GM12875 (cell line): ENCODE measurements at regions not wholly inside any gene's neighbourhood (a gene's known extent, or its start where the extent isn't known, plus 50 kb on each side); places are given as distances from the start of the nearest gene placed in this dataset.

Source experiments
- H3K4me3 ChIP-seq: one replicate; pipeline ENCODE4 v1.5.1; 2011; ENCODE audit warnings: low read depth, low read length, control low read depth
- CTCF ChIP-seq: IDR thresholded peaks from 2 replicates; pipeline ENCODE4 v1.5.1; 2011; ENCODE audit warnings: low read depth, mild to moderate bottlenecking, control low read depth, inconsistent platforms, low read length, moderate library complexity, borderline replicate concordance; ENCODE audit not compliant: insufficient read depth

GRCh38 chrX:64097891-64098290 lies 107.6 kb downstream of the AMER1 start:
- no peak for TF ChIP-seq CTCF
- H3K4me3 ChIP-seq = no peak overlapping the region

- H3K4me3 ChIP-seq = no peak overlapping the region
Observed at GRCh38 chrX:64093761-64094160, 111.7 kb downstream of the AMER1 start.

More at GRCh38 chrX:64093761-64094160, 111.7 kb downstream of the AMER1 start:
- TF ChIP-seq CTCF = 0 out of 2 replicates have a peak, but pooled peaks have one; percentile 13
